ENCODE measurements at regions not wholly inside any gene's neighbourhood (a gene's known extent, or its start where the extent isn't known, plus 50 kb on each side); places are given as distances from the start of the nearest gene placed in this dataset.
"Not testable (repeated sequence)": the region's sequence is repeated elsewhere in the genome, so short reads cannot be mapped to it uniquely, and the experiment has no call there.

DNA sequence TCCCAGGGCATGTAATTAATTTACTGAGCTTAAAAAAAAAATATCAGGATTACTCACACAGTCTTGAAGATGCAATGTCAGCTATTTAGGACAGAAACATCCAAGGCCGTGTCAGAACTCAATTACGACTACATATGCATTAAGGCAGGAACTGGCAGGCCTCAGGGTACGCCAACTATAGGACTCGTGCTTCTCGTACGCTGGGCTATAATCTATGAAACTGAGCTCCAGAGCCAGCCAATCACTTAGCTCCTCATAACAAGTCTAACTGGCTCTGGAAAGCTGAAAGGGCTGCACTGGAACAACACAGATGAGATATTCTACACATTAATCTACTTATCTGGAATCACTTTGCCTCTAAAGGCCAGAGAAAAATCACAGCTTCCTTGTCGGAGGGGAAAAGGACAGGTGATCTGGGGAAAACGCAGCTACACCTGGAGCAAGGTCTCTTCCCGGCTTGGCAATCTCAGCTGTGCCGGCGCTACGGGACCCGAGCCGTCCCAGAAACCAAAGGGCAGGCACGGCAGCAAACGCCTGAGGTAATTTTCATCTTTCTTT, 212.0 kb downstream of the DEPDC1B start:
- no peak for DNase-seq

DNA sequence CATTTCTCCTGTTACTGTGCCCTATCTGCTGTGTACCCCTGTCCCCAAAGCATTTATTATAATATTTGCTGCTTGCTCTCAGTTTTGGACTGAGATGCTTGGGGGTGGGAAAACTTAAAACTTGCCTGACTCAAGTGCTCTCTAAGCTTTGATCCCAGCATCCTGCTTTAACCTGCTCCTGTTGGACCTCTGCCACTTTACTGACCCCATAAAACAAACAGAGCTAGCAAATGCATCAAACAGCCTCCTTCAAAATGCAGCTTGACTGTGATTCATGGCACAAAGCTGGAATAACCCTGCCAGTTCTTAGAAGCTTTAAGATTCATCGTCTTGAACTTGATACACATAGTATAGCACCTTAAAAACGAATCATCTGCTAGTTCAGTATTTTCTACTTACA, 212.5 kb downstream of the DEPDC1B start:
- no peak for DNase-seq

DNA sequence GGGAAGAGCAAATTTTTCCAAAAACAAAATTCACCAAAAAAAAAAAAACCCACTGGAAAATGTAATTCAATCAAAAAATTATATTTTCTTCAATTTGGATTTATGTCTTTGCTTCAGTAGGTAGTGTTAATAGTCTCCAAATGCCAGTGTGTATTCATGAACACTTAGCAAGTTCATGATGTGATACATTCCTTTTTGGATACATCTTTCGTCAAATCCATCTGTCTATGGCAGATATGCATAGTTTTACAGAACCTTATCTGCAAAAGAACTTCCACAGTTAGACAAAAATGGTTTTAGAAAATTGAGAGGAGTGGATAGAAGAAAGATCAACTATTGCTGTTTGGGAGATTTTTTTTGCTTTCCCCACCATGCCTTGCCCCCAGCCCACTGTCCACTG, 214.6 kb downstream of the DEPDC1B start:
- no peak for DNase-seq

DNA sequence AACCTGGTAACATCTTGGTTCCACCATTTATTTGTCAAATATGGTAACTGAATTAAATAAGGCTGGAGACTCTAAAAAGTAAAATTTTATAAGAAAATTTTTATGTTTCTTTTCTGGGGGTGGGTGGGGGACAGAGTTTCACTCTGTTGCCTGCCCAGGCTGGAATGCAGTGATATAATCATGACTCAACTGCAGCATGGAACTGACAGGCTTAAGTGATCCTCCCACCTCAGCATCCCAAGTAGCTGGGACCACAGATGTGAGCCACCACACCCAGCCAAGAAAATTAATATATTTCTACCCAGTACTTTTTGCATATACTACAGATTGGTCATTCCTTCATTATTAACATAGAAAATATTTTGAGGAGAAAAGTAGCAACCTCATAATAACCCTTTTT, 216.9 kb downstream of the DEPDC1B start:
- no peak for DNase-seq

DNA sequence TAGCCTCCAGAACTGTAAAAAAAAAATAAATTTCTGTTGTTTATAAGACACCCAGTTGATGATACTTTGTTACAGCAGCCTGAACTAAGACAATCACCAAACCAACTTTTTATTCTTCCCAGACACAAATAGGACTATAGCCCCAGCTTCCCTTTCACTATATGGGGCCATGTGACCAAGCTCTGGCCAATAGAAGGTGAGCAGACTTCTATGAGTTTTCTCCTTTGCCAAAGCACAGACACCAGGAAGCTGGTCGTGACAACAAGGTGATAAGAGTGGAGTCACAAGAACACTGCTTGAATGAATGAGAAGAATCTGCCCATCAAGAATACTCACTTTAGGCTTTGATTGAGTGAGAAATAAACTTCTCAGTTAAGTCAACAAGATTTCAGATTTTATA, 217.7 kb downstream of the DEPDC1B start:
- DNase-seq, result no peak

DNA sequence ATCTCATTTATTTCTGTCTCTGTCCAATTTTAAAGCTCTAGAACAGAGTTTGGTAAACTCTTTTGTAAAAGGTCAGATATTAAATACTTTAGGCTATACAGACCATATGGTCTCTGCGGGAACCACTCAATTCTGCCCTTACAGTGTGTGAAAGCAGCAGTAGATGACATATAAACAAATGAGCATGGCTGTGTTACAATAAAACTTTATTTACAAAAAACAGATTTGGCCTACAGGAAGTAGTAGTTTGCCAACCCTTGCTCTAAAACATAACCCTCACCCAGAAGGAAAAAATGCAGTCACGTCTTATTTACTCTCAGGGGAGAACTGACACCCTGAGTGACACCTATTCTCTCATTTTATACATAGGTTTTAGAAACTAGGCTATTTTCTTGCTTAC, 220.4 kb downstream of the DEPDC1B start:
- no peak for DNase-seq

DNA sequence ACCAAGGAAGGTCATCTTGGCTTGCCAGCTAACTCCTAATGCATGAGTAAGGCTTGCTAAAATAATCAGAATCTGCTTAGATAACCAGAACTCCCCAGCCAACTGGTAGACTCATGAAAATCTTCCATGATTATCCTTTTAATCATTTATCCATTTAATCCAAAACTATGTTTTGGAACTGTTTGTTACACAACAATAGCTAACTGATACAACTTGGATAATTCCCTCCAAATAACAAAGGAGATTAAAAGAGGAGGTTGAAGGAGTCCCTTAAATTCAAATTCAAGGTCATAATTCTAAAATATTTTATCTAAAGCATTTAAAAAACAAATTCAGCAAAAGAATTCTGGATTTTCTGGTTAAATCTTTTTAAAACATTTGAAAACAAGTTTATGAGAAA, 222.1 kb downstream of the DEPDC1B start:
- DNase-seq, result no peak

DNA sequence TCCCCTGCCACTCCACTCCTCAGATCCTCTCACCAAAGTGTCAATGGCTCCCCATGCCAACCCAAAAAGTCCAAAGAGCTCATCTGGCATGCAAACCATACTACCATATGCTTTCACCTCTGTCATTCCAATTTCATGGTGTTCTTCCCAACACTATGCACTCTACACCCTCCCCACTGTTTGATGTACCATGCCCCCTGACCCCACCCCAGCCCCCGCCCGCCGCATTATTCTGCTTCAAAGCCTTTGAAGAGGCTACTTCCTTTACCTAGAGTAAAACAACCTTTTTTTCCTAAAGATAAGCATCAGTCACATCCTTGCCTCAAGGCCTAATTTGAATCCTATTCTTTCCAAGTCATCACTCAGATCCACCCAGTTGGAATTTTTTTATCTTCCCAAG, 226.3 kb downstream of the DEPDC1B start:
- DNase-seq, result no peak

DNA sequence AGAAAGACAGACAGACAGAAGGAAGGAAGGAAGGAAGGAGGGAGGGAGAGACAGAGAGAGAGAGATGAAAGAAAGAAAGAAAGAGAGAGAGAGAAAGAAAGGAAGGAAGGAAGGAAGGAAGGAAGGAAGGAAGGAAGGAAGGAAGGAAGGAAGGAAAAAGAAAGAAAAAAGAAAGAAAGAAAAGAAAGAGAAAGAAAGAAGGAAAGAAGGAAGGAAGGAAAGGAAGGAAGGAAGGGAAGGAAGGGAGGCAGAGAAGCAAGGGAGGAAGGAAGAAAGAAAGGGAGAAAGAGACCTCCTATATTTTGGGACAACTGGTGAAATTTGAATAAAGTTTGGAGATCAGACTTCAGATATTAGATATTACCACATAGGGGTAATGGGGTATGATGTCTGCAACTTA, 226.9 kb downstream of the DEPDC1B start:
- not testable (repeated sequence) for DNase-seq

DNA sequence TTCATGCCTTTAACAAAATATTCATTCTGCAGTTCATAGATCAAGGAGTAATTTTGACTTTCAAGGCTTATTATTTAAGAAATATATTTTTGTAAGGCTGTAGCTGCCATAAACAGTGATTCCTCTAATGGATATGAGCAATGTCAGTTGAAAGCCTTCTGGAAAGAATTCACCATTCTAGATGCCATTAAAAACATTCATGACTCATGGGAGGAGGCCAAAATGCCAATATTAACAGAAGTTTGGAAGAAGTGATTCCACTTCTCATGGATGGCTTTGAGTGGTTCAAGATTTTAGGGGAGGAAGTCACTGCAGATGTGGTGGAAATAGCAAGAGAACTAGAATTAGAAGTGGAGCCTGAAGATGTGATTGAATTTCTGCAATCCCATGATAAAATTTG, 229.1 kb downstream of the DEPDC1B start:
- DNase-seq, result no peak

DNA sequence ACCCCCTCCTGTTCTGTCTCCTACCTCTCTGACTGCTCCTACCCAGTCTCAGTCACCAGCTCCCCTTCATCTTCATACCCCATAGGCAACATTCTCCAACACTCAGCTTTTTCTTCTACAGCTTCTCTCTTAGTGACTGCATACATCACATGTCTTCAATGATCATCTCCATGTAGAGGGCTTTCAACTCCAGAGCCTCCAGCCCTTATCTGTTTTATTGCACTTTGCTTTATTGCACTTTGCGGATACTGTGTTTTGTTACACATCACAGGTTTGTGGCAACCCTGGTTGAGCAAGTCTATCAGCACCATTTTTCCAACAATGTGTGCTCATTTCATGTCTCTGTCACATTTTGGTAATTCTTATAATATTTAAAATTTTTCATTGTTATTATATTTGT, 230.7 kb downstream of the DEPDC1B start:
- no peak for DNase-seq

DNA sequence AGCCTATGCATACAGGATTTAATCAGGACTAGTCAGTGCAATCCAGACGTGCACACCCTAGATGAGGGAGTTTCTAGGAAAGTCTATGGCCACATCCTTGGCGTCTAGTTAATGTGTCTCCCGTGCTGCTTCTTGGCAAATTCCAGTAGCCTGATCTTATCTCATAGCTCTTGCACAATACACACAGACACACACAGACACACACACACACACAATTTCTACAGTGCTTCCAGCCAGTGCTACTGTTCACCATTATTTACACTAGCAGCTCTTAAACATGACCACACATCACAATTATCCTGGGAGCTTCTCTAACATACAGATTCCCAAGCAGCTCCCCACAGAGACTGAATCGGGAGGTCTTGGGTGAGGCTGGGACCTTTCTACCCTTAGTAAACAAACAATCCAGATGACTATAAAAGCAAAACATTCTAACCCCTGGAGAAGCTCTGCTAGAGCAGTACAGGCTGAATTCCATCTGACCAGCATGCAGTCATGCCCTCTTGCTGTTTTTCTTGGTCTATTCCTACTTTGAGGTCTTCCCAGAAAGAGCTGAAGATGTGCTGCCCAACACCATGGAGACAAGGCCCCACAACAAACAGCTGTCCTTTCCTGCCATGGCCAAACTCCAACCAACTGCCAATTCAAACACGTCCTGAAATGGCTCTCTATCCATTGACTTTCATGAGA, 236.6 kb downstream of the DEPDC1B start:
- DNase-seq, result no peak

DNA sequence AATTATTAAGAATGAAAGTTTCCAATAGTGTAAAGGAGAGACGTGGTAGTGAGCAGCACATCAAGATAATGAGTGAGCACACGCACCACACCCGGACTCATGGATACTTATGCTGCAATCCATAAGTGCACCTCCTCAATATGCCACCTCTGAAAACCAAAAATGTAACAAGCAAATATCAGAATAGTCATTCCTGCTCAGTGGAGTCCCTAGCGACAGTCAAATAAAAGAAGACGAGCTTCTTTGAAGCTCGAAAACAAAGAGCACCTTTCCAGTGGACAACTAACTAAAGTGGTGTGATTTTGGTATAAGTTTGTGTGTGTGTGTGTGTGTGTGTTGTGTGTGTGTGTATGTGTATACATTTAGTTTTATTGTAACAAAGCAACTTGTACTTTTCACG, 241.3 kb downstream of the DEPDC1B start:
- DNase-seq, result no peak

DNA sequence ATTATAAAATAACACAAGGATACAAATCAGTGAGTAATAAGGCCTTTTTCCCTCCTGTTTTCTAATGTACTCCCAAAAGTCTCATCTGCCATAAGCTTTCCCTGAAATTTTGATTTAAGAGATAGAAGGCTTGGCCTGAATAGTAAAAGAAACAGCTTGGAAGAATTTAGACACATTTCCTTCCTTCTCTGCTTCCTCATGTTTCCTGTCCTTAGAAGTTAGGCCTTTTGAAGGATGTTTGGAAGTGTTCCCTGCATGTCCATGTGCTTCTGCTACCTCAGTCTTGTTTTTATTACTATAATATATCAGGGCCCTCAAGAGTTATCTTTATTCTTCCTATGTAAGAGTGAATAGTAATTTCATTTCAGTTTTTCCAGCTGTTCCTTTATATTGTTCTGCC, 242.7 kb downstream of the DEPDC1B start:
- no peak for DNase-seq

DNA sequence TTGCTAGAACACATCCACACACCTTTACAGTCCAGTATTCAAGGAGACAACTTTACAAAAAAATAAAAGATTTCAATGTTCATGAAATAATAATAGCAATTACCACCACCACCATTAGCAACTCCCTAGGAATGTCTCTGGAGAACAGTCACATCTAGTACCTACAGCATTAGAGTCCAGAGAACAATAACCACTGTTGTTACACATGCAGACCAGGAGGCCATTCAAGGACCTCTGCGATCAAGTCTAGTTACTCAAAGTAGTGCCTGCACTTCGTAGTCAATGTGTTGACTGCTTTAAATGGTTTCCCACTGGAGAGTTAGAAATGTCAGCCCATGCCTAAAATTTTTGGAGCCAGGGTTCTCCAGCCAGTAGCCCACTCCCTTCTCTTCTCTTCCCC, 244.4 kb downstream of the DEPDC1B start:
- DNase-seq, result no peak

DNA sequence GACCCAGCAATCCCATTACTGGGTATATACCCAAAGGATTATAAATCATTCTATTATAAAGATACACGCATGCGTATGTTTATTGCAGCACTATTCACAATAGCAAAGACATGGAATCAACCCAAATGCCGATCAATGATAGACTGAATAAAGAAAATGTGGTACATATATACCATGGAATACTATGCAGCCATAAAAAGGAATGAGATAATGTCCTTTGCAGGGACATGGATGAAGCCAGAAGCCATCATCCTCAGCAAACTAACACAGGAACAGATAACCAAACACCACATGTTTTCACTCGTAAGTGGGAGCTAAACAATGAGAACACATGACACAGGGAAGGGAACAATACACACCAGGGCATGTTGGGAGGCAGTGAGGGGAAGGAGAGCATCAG, 245.7 kb downstream of the DEPDC1B start:
- not testable (repeated sequence) for DNase-seq

DNA sequence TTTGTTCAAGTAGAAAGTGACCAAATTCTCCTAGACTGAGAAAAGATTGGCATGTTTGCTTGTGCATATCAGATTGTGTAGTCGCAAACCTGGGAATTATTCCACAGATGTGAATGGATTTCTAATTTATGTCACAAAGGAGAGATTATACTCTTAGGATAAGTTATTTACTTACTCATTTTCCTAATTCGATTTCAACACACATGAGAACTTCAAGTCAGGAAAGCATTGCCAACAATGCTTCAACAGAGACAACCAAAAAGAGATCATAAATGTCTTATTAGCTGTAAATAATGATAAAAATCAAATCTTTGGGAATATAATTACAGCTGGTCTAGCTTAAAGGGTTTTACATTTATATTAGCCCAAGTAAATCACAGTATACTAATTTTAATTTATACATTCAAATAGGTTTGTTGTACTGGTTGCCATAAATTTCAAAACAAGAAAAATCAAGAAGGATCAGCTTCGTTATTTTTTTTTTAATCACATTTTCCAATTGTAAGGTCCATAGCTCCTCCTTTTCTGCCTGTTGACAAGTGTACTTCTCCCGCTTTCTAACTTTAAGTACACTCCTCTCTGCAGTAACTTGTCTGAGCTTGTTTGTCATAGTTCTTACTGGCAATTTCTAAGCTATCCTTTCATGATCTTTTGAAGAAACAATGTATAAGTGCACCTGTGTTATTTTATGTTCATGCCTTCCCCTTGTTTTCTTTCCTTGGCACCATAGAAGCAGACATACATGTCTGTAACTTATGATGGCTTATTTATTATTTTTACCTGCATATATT, 246.6 kb downstream of the DEPDC1B start:
- no peak for DNase-seq

DNA sequence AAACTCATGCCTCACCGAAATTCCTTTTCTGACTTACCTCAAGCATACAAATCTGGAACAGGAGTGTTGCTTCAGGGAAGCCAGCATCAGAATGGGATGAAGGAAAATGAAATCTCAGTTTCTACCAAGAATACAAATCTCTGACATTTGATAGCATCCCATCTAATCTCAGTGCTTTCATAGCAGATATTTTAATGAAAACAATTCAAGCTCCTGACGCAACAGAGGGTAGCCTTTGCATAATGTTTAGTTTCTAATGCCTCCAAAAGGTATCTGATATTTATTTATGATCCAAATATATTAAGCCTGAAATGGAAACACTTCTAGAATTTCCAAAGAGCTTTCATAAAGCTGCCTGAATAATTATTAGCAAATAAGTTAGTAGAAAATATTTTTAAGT, 251.4 kb downstream of the DEPDC1B start:
- DNase-seq, result no peak

DNA sequence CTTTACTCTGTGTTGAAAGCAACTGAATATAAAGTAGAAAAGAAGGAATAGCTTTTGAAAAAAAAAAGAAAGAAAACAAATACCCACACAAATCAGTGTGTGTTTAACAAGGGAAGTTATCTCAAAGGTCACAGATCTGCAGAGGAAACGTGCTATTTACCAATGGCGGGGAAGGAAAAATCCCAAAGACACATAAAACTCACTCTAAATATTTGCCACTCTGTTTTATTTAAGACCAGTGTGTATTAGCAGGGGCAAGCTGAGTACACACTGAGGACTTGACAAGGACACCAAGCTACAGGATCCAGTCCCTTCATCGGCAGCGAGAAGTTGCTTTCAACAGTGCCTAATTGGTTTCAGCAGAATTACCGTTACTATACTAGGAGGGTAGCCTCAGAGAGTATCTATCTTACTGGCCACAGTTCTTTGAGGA, 252.5 kb downstream of the DEPDC1B start:
- DNase-seq, result no peak

DNA sequence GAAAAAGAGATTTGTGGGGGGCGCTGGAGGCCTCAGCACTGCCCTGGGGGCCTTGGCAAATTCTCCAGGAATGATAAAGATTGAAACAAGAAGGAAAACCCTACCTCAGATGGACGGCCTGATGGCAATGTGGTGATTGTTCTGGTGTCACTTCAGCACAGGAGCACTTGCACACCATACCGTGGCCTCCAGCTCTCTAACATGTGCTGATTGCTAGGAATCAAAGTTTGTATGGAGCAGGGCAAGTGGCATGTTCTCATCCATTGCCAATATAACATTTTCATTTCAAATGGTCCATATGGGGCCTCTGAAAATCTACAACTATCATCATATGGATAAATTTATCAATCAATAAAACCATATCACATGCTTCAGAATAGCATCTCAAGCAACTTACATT, 253.0 kb downstream of the DEPDC1B start:
- no peak for DNase-seq

DNA sequence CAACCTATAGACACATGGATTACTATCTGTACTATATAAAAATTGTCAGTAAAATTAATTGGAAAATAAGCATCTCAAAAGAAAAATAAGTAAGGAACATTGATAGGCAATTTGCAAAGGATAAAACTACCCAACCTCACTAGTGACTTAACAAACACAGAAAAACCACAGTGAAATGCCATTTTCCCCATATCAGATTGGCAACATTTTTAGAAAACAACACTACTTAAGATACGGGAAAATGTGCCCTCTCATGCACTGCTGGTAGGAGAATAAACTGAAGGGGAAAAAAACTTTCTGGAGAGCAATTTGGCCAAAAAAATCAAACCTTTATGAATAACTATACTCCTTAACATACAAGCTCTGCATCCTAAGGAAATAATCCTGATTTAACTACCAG, 254.0 kb downstream of the DEPDC1B start:
- DNase-seq, result no peak

DNA sequence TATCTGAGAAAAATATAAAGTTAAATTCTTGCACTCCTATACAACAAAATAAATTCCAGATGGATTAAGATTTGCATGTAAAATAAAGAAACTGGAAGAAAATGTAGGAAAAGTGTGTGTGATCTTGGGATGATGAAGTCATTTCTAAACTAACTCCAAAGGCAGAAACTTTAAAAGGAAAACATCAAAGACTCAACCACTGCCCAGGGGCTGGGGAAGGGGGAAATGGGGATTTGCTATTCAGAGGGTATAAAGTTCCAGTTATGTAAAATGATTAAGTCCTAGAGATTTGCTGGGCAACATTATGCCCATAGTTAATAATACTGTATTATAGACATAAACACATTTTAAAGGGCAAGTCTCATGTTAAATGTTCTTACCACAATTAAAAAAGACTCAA, 254.5 kb downstream of the DEPDC1B start:
- no peak for DNase-seq

DNA sequence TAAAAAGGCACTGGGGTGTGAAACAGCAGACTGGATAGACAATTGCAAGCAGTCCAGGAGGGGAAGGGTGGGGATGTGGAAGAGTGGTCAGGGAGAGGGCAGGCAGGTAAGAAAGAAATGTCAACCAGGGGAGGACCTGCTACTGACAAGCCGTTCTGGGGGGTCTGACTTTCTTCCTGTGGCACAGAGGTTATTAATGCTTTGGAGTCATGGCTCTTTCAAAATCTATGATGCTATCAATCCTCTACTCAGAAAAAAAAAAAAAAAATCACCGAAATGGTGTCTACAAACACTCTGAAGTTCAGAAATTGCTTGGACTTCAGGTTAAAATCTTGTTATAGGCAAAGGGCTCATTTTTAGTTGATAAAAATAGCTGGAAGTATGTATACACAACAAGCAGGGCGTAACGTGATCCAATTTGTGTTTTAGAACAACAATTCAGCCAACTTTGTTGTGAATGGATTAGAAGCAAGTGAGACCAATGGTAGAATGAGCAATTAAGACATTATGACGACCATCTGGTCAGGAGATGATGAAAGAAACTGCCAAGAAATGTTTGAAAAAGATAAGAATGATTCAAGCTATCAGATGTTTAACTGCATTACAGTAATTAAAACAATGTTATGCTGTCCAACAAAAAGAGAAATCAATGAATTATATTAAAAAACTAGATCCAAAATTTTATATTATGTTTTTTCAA, 255.2 kb downstream of the DEPDC1B start:
- DNase-seq, result no peak

DNA sequence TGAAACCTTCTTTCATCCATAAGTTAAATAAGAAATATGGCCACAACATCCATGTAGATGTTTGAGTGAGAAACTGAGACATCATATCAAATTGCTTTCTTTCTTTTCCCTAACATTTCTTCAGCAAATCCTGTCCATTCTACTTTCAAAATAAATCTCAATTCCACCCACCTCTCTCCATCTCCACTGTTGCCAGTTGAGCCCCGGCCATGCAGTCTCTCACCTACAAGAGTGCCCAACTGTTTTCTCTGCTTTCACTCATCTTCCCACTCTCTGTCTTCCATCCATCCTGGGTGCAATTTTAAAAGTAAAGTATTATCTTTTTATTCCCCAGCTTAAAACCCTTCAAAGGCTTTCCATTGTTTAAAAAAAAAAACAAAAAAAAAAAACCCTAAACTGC, 260.4 kb downstream of the DEPDC1B start:
- DNase-seq, result no peak
